ENCODE measurements at regions not wholly inside any gene's neighbourhood (a gene's known extent, or its start where the extent isn't known, plus 50 kb on each side); places are given as distances from the start of the nearest gene placed in this dataset.
"Not testable (repeated sequence)": the region's sequence is repeated elsewhere in the genome, so short reads cannot be mapped to it uniquely, and the experiment has no call there.

DNA sequence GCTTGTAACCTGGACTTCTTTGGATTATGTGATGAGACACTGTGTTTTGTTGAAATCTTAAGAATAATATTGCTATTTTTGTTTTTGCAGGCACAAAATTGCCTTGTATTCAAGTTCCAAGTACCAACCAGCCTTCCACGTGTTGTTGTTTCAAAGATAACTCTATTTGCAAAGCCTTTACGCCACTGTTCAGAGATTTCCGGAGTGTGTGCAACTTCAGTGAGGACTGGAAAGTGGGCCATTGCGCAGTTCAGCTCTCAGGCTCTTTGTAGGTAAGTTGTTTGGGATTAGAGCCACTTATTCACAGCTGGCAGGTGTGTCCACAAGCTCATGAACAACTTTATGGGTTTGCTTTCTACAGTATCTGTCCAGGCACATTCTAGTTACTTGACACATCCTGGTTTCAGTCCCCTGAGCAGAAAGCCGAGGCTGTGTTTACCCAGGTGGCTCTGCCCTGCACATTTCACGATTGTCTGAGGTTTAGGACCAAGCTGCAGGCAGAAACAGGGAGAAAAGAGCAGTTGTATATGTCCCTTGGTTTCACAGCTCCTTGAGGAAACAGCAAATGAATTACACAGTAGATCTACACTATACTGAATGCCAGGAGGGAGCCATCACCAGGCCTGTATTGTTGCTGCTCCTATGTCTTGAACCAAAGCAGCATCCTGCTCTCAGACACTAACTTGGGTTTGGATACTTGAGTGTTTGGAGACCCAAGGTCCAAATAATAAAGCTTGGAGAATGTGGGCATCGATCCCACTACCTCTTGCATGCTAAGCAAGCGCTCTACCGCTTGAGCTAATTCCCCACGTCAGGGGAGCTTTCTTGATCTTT, 136.1 kb upstream of the ZNF322 start:
- DNase-seq (ENCODE audit: low read depth in 3 of 3, low spot score in 2 of 3), result not testable (repeated sequence)

DNA sequence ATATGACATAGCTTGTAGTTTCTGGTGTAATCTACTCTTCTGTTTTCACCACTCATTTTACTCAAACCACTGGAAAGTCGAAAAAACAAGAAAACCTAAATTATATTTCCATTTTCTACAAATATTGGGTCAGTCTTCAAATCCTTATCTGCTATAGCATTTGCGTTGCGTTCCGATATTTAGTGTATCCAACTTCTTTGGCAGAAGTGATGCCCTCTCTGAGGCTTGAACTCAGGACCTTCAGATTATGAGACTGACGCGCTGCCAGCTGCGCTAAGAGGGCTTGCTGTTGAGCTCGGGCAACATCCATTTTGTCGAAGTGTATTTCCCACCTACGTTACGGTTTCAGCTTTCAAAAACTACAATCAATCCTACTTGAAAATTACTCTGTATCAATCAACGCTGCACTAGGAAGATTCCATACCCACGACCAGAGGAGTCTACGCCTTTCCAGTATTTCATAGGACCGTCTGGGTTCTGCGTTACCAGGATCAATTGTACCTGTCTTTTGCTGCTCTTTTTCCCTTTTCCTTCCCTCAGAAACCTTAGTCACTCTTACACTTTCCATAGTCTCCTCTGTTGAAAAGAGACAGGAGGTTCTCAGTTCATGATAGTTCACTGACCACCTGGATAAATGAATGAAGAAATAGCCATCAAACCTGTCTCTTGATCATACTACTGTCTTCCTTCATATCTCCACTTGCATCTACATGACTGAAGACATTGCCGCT, 140.5 kb upstream of the ZNF322 start:
- not testable (repeated sequence) for DNase-seq (ENCODE audit: low read depth in 3 of 3, low spot score in 2 of 3)

DNA sequence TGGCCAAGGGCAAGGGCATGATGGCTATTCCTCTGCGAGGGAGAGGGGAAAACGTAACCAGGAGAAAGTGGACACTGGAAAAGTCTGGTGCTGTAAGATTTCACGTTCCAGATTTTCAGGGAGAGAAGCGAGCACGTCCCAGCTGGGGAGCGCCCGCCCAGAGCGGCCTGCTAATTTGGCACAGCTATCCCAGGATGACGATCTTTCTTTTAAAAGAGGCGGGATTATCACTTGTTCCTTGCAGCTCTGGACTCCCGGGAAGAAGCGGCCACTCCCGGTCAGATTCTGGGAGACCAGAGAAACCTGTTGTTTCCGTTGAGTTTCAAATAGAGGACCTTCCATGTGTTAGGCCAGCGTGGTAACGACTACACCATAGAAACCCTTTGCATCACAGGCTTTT, 144.2 kb upstream of the ZNF322 start:
- not testable (repeated sequence) for DNase-seq (ENCODE audit: low read depth in 3 of 3, low spot score in 2 of 3)

DNA sequence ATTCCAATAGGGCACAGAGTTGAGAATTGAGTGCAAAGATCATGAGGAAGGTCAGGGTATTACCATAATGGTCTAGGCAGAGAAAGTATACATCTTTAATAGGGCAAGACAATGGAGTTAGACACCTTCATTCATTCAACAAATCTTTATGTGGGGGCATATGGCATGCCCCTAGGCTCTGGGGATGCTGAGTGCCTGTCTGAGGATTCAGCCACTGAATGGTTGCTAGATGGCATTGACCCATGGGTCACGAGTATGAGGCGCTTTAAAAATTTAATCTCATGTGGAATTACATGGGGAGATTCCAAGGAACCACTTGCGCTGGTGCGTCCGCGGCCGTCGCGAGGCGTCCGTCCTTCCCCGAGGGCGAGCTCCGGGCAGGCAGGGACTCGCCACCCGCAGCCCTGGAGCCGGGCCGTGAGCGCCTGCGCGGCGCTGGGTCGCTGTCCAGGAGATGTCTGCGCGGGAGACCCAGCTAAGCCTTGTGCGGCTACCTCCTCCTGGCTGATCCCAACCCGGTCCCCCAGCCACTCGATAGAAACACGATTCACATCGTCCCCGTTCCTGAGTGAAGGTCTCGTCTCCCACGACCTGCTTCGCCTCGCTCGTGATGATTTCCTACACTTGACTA, 152.1 kb upstream of the ZNF322 start:
- DNase-seq (ENCODE audit: low read depth in 3 of 3, low spot score in 2 of 3), result not testable (repeated sequence)

DNA sequence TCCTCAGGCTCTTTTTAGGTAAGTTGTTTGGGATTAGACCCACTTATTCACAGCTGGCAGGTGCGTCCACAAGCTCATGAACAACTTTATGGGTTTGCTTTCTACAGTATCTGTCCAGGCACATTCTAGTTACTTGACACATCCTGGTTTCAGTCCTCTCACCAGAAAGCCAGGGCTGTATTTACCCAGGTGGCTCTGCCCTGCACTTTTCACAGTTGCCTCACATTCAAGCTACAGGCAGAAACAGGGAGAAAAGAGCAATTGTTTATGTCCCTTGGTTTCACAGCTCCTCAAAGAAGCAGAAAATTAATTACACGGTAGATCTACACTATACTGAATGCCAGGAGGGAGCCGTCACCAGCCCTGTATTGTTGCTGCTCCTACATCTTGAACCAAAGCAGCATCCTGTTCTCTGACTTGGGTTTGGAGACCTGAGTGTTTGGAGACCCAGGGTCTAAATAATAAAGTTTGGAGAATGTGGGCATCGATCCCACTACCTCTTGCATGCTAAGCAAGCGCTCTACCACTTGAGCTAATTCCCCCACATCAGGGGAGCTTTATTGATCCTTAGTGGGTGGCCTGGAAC, 159.2 kb upstream of the ZNF322 start:
- DNase-seq (ENCODE audit: low read depth in 3 of 3, low spot score in 2 of 3), result not testable (repeated sequence)

DNA sequence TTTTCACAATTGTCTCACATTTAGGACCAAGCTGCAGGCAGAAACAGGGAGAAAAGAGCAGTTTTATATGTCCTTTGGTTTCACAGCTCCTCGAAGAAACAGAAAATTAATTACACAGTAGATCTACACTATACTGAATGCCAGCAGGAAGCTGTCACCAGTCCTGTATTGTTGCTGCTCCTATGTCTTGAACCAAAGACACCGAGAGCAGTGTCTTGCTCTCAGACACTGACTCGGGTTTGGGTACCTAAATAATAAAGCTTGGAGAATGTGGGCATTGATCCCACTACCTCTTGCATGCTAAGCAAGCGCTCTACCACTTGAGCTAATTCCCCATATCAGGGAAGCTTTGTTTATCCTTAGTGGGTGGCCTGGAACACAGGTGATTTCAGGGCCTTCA, 168.4 kb upstream of the ZNF322 start:
- DNase-seq (ENCODE audit: low read depth in 3 of 3, low spot score in 2 of 3), result not testable (repeated sequence)

DNA sequence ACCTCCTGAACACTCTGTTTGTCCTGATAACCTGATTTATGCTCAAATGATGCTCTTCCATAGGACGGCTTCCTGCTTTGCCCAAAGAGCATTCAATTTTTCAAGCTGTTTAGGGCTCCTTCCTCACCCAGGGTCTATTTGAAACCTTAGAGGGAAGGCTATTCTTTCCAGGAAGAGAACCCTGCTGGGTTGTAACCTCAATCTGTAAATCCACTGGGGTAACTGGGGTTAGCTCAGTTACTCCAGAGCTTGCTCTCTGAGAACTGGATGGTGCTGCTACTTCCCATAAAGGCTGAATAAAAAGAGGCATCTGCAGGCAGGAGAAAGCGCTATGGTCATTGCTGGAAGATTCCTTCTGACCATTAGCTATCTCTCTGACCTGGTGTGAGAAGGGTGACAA, 169.9 kb upstream of the ZNF322 start:
- not testable (repeated sequence) for DNase-seq (ENCODE audit: low read depth in 3 of 3, low spot score in 2 of 3)

DNA sequence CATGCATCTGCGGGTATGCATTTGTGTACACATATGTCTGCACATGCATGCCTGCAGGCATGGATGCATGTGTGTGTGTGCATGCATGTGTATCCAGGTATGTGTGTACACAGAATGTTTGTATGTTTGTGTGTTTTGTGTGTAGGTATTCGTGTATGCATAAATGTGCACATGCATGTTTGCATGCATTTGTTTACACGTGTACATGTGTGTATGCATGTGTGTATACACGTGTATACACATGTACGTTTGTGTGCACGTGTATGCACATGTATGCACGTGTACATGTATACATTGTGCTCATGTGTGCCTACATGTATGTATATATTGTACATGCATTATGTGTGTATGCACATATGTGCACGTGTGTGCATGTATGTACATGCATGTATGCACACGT, 171.4 kb upstream of the ZNF322 start:
- DNase-seq (ENCODE audit: low read depth in 3 of 3, low spot score in 2 of 3), result not testable (repeated sequence)

DNA sequence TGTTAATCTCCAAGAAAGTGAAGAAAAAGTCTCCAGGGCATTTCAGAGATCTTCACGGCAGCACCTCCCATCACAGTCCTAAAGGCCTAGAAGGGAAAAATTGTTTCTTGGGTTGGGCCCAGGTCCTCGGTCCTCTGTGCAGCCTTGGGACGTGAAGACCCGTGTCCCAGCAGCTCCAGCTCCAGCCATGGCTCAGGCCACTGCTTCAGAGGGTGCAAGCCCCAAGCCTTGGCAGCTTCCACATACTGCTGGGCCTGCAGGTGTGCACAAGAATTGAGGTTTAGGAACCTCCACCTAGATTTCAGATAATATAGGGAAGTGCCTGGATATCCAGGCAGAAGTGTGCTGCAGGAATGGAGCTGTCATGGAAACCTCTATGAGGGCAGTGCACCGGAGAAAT, 176.2 kb upstream of the ZNF322 start:
- DNase-seq (ENCODE audit: low read depth in 3 of 3, low spot score in 2 of 3), result not testable (repeated sequence)

DNA sequence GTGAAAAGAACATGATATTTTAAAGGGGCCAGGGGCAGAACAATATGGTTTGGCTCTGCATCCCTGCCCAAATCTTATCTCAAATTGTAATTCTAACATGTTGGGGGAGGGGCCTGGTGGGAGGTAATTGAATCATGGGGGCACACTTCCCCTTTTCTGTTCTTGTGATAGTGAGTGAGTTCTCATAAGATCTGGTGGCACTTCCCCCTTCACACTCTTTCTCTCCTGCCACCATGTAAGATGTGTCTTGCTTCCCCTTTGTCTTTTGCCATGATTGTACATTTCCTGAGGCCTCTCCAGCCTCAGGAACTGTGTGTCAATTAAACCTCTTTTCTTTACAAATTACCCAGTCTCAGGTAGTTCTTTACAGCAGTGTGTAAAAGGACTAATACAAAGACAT, 177.1 kb upstream of the ZNF322 start:
- DNase-seq (ENCODE audit: low read depth in 3 of 3, low spot score in 2 of 3), result not testable (repeated sequence)

DNA sequence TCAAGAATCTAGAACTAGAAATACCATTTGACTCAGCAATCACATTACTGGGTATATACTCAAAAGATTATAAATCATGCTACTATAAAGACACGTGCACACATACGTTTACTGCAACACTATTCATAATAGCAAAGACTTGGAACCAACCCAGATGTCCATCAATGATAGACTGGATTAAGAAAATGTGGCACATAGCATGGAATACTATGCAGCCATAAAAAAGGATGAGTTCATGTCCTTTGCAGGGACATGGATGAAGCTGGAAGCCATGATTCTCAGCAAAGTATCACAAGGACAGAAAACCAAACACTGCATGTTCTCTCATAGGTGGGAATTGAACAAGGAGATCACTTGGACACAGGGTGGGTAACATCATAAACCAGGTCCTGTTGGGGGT, 185.3 kb upstream of the ZNF322 start:
- DNase-seq (ENCODE audit: low read depth in 3 of 3, low spot score in 2 of 3), result not testable (repeated sequence)

DNA sequence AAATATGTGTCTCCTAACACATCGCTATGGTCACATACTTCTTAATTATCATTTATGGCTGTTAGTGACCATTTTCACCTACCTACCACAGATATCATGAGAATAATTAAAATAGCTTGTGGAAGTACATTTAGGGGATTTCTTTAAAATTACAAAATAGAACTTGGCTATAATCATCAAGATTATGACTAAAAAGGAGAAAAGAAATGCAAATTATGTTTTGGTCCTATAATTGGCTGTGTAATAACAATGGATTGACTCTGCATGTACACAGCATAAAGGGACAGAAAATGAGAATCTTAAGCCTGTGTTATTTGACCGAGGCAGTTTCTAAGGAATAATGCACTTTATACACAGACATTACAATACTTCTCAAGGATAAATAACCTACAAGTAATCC, 197.7 kb upstream of the ZNF322 start:
- DNase-seq (ENCODE audit: low read depth in 3 of 3, low spot score in 2 of 3), result not testable (repeated sequence)

DNA sequence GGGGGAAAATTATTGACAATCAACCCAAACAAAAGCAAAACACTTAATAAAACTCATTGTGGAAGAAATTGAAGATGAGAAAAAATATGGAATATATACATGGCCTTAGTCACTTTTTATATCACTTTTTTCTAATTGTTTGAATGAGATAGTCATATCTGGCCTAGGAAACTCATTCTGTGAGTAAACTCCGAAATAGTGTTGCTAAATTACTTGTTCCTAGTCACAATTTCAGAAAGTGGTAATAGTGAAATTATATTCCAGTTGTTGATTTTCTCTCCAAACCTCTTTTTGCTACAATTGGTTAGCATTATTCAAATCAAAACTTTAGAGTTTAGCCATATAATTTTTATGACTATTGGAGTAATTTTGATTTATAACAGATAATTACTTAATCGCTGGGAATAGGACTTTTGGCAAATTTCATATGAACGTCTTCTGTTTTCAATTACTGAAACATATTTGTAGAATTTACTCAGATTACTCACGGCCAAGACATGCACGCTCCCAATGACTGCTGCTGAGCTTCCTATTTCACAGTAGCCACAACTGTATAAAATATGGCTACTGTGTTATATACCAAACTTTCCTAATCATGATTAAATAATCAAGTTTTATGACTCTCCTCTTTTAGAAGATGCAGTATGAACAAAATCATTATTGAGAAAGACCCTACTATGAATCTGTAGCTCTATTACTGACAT, 199.7 kb upstream of the ZNF322 start:
- DNase-seq (ENCODE audit: low read depth in 3 of 3, low spot score in 2 of 3), result not testable (repeated sequence)

DNA sequence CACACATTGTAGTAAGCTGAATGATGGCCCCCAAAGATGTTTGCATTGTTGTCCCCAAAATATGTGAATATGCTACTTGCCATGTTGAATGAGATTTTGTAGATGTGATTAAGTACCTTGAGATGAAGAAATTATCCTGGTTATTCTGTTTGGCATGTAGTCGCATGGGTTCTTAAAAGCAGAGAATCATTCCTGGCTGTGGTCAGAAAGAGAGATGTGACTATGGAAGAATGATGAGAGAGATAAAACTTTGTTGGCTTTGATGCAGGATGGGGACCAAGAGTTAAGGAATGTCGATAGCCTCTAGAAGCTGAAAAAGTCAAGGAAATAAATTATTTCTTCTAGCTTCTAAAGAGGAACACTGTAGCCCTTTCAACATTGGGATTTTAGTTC, 200.2 kb upstream of the ZNF322 start:
- DNase-seq (ENCODE audit: low read depth in 3 of 3, low spot score in 2 of 3), result not testable (repeated sequence)

DNA sequence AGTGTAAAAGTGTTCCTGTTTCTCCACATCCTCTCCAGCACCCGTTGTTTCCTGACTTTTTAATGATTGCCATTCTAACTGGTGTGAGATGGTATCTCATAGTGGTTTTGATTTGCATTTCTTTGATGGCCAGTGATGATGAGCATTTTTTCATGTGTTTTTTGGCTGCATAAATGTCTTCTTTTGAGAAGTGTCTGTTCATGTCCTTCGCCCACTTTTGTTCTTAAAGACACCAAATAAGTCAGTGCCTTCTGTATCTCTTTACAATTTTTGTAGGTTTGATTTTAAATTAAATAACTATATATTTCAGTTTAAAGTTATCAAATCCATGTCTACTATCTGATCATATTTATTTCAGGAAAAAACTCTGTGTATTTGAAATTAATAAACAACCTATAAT, 202.4 kb upstream of the ZNF322 start:
- not testable (repeated sequence) for DNase-seq (ENCODE audit: low read depth in 3 of 3, low spot score in 2 of 3)

DNA sequence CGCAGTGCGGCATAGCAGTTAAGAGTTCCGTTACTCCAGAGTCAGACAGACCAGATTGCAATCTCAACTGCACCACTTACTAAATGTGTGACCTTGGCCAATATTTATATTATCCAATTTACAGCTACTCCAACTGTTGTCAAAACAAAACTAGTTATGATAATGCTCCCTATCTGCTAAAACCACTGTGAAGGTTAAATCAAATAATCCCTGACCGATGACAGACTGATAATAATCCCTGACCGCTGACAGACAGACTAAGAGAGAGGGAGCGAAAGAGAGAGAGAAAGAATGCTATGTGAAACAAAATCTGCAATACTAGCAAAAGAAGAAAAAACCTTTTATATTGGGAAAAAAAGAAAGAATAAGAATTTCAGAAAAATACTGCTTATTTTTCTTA, 204.1 kb upstream of the ZNF322 start:
- DNase-seq (ENCODE audit: low read depth in 3 of 3, low spot score in 2 of 3), result not testable (repeated sequence)

DNA sequence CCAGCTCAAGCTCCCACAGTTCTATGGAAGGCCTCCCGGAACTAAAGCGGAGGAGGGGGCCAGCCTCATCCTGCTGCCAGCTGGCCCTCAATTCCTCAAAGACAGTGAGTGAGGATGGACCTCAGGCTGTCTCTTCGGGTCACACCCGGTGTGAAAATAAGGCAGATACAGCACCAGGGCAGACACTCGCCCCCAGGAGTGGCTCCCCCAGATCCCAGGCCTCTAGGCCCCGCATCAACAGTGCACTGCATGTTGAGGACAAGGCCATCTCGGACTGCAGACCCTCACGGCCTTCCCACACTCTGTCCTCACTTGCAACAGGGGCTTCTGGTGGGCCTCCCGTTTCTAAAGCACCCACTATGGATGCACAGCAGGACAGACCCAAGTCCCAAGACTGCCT, 239.2 kb upstream of the ZNF322 start:
- DNase-seq (ENCODE audit: low read depth in 3 of 3, low spot score in 2 of 3), result not testable (repeated sequence)

DNA sequence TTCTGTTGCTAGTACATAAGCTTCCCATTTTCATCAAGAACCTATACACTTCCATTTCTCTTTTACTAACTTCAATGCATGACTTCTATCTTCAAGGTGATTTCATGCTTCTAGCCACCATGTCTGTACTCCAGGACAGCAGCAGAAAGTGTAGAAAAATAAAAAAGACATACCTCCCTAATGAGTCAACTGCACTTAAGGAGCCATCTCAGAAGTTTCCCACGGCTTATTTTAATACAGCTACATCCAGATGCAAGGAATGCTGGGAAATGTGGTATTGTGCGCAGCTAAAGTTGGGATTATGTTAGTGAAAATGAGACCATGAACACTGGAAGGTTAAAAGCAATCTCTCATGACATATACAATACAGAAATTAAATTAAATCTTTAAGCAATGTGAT, 264.7 kb upstream of the ZNF322 start:
- not testable (repeated sequence) for DNase-seq (ENCODE audit: low read depth in 3 of 3, low spot score in 2 of 3)

DNA sequence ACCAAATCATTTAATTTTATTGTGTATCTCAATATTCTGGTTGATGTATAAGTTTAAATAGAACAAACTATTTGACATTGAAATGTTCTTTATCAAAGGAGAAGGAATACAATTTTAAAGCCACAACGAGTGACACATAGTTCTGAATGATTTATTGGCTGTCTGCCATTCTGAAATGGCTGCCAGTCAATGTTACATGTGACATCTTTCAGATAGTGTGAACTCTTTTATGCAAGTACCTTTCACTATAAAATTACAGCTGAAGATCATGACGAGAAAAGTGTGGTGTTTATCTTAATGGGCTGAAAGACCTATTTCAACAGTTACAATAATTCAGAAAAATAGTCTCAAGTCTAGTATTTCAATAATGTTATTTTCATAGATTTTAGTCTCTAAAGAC, 268.6 kb upstream of the ZNF322 start:
- not testable (repeated sequence) for DNase-seq (ENCODE audit: low read depth in 3 of 3, low spot score in 2 of 3)

DNA sequence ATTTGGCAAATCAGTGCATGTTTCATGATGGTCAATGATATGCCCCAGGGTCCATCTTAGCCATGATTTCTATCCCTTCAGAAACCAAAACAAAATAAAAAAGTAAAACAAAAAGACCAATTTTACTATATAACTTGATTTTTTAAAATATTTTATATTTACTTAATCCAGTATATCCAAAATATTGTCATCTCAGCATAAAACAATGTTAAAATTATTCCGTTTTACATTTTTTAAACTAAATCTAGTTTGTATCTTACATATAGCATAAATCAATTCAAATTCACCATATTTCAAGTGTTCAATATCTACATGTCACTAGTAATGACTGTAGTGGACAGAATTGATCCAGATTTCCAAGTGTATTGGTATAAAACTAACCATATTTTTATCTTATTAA, 277.7 kb upstream of the ZNF322 start:
- DNase-seq (ENCODE audit: low read depth in 3 of 3, low spot score in 2 of 3), result not testable (repeated sequence)
